ENCODE measurements at regions not wholly inside any gene's neighbourhood (a gene's known extent, or its start where the extent isn't known, plus 50 kb on each side); places are given as distances from the start of the nearest gene placed in this dataset.

GRCh38 chr4:184954482-184954881, 63.8 kb upstream of the HELT start:
- no peaks in the 10 kb centered on the region for H3K9me3 ChIP-seq
- no peak for ATAC-seq
- H3K4me1 ChIP-seq, result peaks cover 0 to 15% (median 0%) of the 10 kb centered on the region in 12 donors
- H3K27me3 ChIP-seq, result no peaks in the 10 kb centered on the region
- TF ChIP-seq CTCF (IDR thresholded peaks at IDR 0.05) (no peak), POLR2A (IDR thresholded peaks at IDR 0.05) (no peak)
- no peak overlapping the region for H3K4me3 ChIP-seq
- no peak for DNase-seq
- H3K27ac ChIP-seq, result no peak overlapping the region
- WGBS, 4 donors, result 83 to 91% (median 84%) methylated on average over 11 to 12 of the region's 12 CpGs
- H3K36me3 ChIP-seq, result no peaks in the 10 kb centered on the region
- intact Hi-C loops (cut with DNase I), result no loop called here

GRCh38 chr4:184955116-184955515, 63.2 kb upstream of the HELT start:
- H3K36me3 ChIP-seq, result no peaks in the 10 kb centered on the region
- WGBS, 4 donors, result 61 to 83% (median 75%) methylated on average over 3 to 5 of the region's 5 CpGs
- peaks cover 0 to 15% (median 0%) of the 10 kb centered on the region in 12 donors for H3K4me1 ChIP-seq
- H3K27me3 ChIP-seq, result no peaks in the 10 kb centered on the region
- ATAC-seq (no peak), DNase-seq (no peak)
- H3K9me3 ChIP-seq, result no peaks in the 10 kb centered on the region
- no peak overlapping the region for H3K4me3 ChIP-seq
- no peak overlapping the region for H3K27ac ChIP-seq
- intact Hi-C loops (cut with DNase I), result no loop called here
- TF ChIP-seq POLR2A (IDR thresholded peaks at IDR 0.05), result no peak
- no peak for TF ChIP-seq CTCF (IDR thresholded peaks at IDR 0.05)

- Histone ChIP-seq H3K4me1 (peaks cover 0 to 15% (median 0%) of the 10 kb centered on the region in 12 donors), H3K27ac (no peak overlapping the region), H3K4me3 (no peak overlapping the region), H3K27me3 (no peaks in the 10 kb centered on the region), H3K9me3 (no peaks in the 10 kb centered on the region), H3K36me3 (no peaks in the 10 kb centered on the region)
- no peak for DNase-seq
- intact Hi-C loops (cut with DNase I), result no loop called here
- TF ChIP-seq CTCF (IDR thresholded peaks at IDR 0.05), result no peak
- no peak for TF ChIP-seq POLR2A (IDR thresholded peaks at IDR 0.05)
- no peak for ATAC-seq
- 91 to 93% (median 92%) methylated on average over 8 of the region's 8 CpGs for WGBS, 4 donors
Observed at GRCh38 chr4:184955636-184956035, 62.7 kb upstream of the HELT start.

GRCh38 chr4:184957446-184958115, 60.7 kb upstream of the HELT start:
- TF ChIP-seq POLR2A (IDR thresholded peaks at IDR 0.05) (no peak), CTCF (IDR thresholded peaks at IDR 0.05) (no peak)
- Histone ChIP-seq H3K9me3 (no peaks in the 10 kb centered on the region), H3K4me1 (peaks cover 0 to 15% (median 0%) of the 10 kb centered on the region in 12 donors), H3K27me3 (no peaks in the 10 kb centered on the region), H3K4me3 (no peak overlapping the region), H3K36me3 (no peaks in the 10 kb centered on the region), H3K27ac (no peak overlapping the region)
- WGBS, 4 donors, result 81 to 92% (median 89%) methylated on average over 13 of the region's 13 CpGs
- intact Hi-C loops (cut with DNase I), result no loop called here
- ATAC-seq (no peak), DNase-seq (no peak)

Measured in heart left ventricle (tissue), 16 donors.